CMK (cell line): ENCODE measurements at regions not wholly inside any gene's neighbourhood (a gene's known extent, or its start where the extent isn't known, plus 50 kb on each side); places are given as distances from the start of the nearest gene placed in this dataset.
A peak's percentile ranks its signal among the peaks of the same experiment; 100 is the strongest.

Source experiments
- DNase-seq: peaks from one replicate; pipeline ENCODE4 v3.0.0-alpha.2; 2010; ENCODE audit warnings: low read depth

DNA sequence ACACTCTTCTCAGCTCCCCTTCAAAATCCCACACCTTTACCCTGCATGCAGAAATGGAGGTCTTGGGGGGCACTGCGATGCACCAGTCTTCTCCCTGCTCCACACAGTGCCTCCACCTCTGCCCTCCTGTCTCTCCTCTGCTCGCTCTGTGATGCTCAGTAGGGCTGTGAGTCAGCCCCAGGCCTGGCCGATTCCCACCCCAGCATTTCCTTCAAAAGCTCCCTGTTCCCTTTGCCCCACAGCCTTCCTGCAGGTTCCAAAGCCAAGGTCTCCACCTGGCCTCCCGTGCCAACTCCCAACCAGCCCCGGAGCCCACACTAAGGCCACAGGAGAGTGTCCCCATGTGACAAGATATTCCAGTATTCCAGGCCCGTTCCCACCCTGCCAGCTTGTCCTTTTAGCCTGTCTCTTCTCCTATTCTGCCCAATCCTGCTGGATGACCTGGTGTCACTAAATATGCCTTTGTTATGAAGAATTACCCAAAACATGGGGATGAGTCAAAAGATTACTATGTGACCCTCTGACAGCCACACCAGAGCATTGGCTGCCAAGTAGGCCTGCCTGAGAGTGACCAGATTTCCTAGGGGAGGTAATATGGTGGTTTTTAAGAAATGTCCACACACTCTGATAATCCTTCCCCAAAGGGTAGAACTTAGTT lies 118.9 kb upstream of the NXT1 start:
- DNase-seq: no peak

DNA sequence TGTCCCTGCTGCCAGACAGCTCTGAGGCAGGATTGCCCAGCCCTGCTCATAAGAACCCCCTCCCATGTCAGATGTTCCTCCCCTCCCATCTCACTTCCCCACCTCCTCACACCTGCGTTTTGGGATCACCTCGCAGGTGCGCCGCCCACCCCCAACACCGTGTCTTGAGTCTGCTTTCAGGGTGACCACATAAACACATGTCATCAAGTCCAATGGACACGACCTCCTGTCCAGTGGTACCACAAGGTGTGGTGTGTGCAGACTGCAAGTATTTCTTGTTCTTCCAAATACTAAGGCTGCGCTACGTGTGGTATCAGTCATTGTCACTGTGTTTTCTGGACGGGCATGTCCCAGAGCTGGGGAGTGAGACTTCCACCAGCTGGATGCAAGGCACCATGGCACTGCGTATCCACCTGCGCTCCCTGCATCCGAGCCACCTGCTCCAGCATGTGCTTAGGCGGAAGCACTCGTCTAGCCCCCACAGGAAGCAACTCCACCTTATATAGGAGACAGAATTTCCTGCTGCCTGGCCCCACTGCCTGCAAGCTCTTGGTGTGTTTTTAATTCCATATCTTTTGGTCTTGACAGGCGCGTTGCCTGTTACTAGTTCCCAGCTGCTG lies 119.7 kb upstream of the NXT1 start:
- DNase-seq: no peak

DNA sequence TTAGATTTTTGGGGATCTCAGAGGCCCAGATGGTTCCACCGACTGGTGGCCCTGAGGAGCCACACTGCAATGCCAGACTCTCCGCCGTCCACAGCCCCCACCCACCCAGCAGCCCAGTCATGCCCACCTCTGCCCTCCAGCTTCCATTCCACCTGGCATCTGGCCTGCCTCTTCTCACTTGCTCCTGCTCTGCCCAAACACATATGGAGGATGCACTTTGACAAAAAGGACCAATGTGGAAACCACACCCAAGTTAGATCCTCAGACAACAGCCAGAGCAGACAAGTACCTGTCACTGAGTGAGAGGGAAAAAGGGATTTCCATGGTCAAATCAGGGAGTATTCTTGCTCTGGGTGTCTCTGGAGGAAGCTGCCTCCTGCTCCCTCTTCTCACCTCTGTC lies 120.6 kb upstream of the NXT1 start:
- DNase-seq: no peak

DNA sequence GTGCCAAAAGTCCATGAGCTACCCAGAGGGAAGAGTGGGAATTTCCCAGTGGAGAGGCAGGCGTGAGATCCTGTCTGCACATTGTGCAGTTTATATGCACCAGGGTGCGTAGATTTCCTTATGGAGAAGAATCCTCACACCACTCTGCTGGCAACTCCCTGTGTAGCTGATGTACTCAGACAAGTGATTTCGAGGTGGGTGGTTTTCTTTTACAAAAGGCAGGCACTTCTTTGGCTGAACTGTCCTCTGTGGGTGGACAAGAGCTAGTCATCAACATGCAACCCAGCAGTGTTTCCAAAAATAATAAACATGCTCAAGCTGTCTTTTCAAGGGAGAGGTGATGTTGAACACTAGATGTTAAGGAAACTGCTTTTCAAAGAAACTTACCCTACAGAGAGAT lies 121.7 kb upstream of the NXT1 start:
- DNase-seq: no peak

DNA sequence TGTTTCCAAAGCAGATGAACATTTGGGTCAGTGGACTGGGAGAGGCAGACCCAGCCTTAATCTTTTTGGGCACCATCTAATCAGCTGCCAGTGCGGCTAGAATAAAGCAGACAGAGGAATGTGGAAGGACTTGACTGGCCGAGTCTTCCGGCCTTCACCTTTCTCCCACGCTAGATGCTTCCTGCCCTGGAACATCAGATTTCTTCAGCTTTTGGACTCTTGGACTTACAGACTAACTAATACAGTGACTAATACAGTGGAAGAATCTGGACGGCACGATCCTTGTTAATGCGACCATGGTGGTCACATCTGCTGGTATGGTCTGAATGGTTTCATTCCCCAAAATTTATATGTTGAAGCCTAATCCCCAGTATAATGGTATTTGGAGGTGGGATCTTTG lies 122.6 kb upstream of the NXT1 start:
- DNase-seq: no peak

DNA sequence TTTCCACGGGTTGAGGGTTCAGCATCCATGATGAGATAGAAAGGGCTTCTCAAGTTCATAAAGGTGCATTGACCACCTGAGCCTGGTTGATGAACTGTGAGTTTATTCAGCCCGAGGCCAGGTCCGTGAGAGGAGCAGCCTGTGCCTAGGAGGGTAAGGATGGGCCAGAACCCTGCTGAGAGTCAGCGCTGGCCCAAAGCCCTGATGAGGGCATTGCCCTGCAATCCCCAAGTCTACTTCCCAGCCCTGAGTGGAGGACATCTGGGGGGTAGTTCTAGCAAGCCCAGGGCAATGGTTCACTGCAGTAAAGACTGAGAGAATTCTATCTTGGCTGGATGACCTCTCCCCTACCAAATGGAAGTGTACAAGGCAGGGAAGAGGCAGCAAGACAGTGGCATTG lies 123.3 kb upstream of the NXT1 start:
- no peak for DNase-seq

DNA sequence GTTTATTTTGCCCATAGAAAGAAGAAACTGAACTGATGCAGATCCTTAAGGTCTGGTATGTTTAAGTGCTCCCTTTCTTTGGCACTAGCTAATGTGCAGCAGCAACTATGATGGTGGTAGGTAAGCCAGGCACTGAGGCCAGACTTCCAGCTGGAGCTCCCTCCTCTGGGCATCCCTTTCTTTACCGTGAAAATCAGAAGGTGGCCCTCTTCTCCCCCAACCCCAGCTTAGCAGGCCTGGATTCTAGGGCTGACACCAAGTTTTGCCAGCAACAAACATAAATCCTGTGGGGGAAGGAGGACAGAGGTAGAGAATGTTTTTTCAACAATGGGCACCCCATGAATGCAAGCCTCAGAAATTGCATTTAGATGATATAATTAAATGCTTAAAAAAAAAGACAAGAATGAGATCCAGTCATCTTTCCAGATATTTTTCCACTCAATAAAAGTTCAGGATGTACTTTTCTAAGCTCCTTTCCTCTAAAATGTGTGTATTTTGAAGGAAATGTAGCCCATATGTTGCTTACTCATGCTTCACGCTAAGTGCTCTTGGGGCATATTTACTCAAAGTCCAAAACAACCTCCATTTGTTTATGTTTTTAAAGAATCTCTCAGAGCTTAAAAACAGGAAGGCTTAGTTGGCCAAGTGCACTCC lies 123.9 kb upstream of the NXT1 start:
- DNase-seq: no peak

DNA sequence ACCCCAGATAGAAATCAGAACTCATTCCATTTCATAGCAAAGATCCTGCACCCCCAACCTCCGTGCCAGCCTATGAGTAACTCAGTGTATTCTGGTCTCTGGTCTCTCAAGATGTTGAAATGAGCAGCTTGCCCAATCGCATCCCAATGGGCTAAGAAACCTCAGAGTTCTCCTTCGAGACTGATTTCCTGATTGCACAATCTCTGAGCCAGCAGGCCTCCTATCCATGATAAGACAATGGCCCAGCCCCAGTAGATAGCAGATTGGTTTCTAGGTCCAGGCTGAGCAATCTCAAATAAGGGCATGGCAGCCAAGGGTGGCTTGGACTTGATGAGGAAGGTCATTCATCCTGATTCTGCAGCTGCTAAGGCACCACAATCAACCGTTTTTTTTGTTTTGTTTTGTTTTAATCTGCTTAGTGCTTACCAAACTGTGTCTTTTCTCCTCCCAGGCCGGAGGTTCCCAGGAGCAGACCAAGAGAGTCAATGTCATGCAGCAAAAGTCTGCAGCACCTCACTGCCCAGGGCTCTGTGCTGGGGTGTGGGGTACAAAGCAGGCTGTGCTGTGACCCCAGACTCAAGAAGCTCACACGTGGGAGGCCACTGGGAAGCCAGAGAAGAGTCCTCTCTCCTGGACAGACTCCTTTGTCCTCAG lies 125.1 kb upstream of the NXT1 start:
- peak; percentile 76 for DNase-seq

DNA sequence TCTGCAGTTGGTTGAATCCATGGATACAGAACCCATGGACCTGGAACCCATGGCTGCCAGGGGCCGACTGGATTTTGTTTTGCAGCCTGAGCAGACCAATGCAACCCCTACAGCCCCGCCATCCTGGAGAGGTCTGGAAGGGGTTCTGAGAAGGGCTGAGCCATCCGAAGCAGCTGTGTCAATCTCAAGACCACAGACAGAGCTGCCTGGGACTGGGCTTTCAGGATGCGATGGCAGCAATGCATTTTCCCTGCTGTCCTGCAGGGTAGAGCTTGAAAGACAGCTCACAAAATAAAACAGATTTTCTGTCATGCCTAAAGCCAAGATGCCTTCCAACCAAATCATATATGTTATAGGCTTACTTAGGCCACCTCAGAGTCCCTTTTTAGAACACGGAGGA lies 125.8 kb upstream of the NXT1 start:
- no peak for DNase-seq

DNA sequence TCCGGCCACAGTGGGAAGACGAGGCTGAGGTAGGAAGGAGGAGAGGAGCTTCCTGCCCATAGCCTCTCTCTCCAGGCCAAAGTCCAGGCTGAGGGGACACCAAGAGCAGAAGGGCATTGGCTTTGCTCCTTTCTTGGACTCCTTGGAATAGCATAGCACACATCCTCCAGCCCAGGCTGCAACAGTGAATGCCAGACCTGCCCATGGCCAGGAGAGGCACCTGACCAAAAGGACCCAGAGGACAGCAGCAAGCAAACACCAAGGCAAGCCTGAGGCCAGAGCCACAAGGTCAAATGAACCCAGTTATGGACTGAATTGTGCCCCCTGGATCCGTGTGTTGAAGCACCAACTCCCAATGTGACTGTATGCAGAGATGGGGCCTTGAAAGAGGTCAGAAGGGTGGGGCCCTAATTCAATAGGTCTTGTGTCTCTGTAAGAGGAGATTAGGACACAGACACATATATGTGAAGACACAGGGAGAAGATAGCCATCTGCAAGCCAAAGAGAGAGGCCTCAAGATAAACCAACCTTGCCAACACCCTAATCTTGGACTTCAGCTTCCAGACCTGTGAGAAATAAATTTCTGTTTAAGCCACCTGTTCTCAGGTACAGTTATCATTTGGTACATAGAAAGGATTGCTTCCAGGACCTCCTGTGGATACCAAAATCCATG lies 126.5 kb upstream of the NXT1 start:
- no peak for DNase-seq

DNA sequence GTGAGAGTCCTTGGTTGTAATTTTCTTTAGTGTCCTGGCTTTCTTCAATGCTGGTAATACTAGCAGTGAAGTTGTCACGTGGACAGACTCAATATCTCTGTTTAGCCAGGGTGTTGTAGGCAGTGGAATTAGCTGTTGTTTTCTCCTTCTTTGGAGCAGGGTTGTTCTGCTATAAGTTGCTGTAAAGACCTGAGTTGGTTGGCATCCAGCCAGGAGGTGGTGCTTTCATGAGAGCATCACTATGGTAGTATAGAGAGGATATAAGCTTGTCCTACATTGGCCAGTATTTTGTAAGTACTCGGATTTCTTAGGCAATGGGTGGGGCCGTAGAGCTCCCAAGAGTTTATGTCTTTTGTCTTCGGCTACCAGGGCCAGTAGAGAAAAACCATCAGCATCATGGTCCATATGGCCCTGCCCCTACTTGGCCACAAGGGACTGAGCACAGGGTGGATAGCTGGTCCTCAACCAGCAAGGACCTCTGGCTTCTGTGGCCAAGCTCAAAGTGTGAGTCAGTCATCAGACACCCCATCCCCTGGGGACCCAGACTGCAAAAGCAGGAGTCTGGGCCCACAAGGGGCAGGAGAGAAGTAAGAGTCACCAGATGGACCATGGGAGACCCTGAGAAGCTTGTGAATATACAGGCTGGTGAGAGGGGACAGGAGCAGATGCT lies 127.9 kb upstream of the NXT1 start:
- DNase-seq: no peak

DNA sequence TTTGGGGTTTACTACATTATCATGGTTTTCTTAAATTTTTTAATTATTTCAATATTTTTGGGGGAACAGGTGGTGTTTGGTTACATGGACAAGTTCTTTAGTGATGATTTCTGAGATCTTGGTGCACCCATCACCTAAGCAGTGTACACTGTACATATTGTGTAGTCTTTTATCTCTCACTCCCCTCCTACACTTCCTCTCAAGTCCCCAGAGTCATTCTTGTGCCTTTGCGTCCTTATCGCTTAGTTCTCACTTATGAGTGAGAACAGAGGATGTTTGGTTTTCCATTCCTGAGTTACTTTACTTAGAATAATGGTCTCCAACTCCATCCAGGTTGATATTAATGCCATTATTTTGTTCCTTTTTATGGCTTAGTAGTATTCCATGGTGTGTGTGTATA lies 130.9 kb upstream of the CD93 start:
- DNase-seq: no peak

DNA sequence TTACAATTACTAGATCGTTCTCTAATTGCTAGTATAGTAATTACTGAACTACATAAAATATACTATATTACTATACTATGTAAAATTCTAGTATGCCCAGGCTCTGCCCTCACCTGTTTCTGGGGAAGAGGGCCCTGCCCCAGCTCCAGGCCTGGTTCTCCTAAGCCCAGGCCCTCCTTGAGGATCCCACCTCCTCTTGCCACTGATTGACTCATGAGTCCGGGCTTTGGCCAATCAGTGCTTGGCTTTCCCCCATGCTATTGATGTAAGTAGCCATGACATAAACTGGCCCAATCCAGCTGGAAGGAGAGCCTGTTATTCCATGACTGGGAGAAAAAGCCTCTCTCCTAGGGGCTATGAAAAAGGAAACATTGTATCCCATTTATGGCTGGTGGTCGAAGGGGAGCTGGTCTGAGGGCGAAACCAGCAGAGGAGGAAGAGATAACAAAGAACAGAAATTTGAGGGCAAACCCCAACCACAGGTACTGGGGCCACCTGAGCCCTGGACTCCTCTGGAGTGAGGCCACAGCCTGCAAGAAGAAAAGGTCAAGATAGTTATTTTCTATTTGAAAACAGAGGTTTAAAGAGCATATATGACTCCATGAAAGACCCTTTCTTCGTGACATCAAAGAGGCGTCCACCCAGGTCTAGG lies 129.3 kb upstream of the CD93 start:
- DNase-seq: no peak

DNA sequence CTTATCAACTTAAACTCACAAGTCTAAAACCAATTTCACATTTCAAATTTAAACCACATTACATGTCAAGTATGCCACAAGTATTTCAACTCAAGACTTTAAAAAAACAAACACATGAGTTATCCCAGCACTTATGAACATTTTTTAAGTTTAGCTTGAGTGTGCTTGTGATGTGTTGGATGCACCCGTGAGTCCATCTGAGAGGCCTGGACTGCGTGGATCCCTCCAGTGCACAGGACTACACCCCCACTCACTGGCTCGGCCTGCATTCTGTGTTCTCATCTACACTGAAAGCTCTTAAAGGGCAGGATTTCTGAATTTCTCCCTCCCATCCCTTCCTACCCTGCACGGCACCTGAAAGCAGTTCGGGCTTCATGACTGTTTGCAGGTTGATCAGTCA lies 128.8 kb upstream of the CD93 start:
- no peak for DNase-seq

DNA sequence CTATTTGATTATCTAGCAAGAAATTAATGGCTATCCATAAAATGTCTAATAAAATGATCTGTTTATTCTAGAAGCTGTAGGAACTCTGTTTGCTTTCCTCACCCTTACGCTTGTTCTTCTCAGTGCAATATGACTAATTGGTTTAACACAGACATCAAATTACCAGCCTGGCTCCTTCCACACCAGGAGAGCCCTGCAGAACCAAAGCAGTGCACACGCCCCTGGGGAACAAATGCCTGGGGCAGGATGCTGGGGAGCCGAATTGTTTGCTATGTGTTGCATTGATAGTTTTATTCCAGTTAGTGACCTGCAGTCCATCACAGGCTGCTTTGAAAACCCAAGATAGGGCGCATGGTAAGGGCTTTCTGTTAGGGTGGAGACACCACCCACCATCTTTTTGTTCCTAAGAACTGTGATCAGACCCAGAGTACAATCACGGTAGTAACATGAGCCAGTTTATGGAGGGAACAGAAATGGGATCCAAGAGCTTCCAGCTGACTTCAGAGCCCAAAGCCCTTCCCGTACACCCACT lies 126.4 kb upstream of the CD93 start:
- no peak for DNase-seq

DNA sequence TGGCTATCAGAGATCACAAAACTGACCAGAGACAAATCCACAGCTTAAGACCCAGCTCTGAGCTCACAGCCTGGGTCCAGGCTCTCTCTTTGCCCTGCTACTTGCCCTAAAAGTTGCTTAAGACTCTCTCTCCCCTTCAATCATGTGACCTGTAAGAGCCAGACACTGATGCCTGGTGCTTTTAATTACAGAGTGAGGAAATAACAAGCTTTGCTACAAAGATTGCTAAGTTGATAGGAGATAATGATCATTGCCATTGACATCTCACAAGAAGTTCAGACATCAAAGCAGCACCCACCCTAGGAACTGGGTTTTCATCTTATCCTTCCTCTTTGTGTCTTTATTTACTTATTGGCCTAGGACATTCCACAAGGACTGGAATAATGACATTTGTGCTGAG lies 125.9 kb upstream of the CD93 start:
- DNase-seq: no peak

DNA sequence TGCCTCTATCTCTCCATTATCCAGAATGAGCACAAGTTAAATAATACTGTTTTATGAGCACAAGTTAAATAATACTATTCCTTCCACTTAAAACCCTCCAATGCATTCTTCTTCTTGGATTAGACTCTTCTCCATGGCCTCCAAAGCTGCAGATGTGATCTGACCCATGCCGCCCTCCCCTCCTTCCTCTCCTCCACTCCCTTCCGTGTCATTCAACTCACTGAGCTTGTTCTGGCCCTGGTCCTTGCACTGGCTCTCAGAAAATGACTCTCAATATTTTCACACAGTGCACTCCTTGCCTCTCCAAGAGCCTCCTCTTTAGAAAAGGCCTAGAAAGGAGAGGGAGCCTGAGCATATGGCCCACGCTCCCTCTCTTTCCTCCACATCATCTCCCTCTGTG lies 125.0 kb upstream of the CD93 start:
- DNase-seq: no peak

DNA sequence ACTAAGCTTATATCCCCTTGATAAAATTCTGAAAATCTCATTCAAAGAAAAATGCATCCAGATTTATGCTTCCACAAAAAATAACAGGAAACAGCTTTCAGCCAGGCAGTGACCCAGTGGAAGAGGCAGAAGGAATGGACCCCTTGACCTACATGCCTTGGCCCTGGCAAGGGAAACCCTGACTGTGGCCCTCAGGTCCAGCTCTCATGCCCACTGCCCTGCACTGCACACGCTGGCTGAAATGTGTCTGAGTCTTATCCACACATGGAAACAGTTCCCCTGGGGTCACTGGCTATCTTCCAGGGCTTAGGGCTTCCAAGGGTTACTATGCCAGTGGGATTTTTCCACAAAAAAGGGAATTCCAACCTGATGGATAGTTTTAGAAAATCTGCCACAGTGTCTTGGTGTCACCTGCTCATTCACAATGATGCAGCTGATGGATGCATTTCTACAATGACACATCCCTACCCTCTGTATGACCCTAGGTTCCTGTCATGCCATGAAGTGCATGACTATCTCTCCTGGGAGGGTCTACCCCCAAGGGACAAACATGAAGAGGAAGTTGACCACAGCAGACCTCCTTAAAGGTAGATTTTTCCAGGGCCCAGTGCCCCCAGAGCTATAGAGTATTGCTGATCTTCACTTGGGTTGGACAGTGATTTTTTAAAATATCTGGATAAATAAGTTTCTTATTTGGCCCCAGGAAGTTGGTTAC lies 121.9 kb upstream of the CD93 start:
- no peak for DNase-seq

DNA sequence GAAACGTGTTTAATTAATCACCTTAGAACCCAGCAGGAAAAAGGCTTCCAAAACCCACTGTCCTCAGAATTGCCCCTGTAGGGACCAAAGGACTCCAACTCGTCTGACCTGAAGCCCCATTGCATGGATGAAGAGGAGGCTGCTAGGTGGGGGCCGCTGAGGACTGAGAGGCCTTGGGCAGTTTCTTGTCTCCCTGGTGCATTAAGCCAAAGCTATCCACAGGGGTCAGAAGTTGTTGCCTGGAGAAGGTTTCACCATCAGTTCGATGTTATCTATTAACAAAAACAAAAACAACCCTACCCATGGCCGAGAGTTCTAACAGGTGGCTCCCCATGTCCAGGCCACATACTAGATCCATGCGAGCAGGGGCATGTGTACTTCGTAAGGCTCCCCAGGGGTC lies 120.9 kb upstream of the CD93 start:
- no peak for DNase-seq

DNA sequence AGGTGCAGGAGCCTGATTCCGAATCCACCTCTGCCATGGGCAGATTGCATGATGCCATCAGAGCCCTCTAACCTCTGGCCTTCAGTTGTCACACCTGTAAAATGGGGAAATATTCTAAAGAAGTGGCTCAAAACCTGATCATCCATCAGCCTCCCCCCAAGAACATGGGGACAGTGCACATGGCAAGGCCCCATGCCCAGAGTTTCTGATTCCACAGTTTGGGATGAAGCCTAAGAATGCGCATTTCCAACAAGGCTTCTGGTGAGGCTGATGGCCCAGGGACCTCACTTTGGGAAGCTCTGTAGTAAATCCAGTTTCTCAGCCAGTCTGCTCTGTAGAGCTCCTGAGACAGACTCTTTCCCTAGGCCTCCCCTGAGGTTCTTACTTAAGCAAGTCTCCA lies 119.9 kb upstream of the CD93 start:
- DNase-seq: no peak

DNA sequence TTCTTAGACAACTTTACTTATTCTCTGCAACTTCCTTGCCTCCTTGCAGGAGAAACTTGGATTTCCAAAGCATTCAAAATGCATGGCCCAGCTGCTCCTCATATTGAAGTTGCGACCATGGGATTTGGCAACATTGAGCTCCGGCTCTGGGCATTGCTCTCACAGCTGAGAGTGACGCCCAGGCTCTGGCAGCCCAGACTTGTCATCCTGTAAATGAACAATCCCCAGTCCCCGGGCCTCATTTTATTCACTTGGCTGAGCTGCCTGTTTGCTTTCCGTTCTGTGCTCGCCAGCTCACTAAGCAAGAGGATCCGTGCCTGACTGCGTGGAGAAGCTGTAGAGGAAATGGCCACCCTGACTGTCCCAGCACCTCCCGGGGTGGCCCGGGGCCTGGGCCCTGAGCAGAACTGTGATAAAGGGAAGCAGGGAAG lies 119.5 kb upstream of the CD93 start:
- no peak for DNase-seq
